Adrenal gland (tissue), 5 donors: ENCODE measurements at regions not wholly inside any gene's neighbourhood (a gene's known extent, or its start where the extent isn't known, plus 50 kb on each side); places are given as distances from the start of the nearest gene placed in this dataset.

Source experiments
- POLR2A ChIP-seq, 2 donors: fragments of 450-650 bp; IDR thresholded peaks; one replicate each; pipeline ENCODE4 v1.6.1; 2017; ENCODE audit warnings: antibody characterized with exemption in 2 of 2, mild to moderate bottlenecking in 2 of 2, moderate library complexity in 1 of 2
- TF ChIP-seq, protein P1 (sequence below), 6 experiments: fragments of 450-650 bp in 4 of 6; fragments of 200-600 bp in 2 of 6; sonication (generic) in 1 of 6; IDR thresholded peaks; 1 replicate in 5 of 6; 2 replicates in 1 of 6; pipeline versions ENCODE4 v1.5.1 to v1.8.0; 2016 to 2021; ENCODE audit warnings: antibody characterized with exemption in 6 of 6, mild to moderate bottlenecking in 2 of 6, moderate library complexity in 1 of 6
- donor health status: DM: no; HTN: no; CAD: no.

DNA sequence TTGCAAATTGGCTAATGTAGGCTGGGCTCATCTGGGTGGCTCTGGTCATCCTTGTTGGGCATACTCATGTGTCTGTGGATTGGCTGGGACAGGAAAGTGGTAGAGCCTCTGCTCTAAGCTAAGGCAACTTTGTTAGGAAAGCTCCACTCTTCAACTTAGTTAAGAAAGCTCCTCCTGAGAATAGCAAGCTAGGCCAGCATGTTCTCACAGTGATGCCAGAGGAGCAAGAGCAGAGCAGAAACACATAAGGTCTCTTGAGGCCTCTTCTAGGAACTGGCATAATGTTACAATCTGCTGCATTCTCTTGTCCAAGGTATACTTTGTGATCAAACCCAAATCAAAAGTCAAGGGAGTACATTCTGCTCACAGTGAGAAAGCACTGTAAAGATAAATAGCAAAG lies 158.6 kb upstream of the RORA start:
- TF ChIP-seq, protein P1, sequence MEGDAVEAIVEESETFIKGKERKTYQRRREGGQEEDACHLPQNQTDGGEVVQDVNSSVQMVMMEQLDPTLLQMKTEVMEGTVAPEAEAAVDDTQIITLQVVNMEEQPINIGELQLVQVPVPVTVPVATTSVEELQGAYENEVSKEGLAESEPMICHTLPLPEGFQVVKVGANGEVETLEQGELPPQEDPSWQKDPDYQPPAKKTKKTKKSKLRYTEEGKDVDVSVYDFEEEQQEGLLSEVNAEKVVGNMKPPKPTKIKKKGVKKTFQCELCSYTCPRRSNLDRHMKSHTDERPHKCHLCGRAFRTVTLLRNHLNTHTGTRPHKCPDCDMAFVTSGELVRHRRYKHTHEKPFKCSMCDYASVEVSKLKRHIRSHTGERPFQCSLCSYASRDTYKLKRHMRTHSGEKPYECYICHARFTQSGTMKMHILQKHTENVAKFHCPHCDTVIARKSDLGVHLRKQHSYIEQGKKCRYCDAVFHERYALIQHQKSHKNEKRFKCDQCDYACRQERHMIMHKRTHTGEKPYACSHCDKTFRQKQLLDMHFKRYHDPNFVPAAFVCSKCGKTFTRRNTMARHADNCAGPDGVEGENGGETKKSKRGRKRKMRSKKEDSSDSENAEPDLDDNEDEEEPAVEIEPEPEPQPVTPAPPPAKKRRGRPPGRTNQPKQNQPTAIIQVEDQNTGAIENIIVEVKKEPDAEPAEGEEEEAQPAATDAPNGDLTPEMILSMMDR (IDR thresholded peaks at IDR 0.05) = no peak
- no peak for TF ChIP-seq POLR2A (IDR thresholded peaks at IDR 0.05)
